T-cell (primary cell): ENCODE measurements at regions not wholly inside any gene's neighbourhood (a gene's known extent, or its start where the extent isn't known, plus 50 kb on each side); places are given as distances from the start of the nearest gene placed in this dataset.

ENCODE experiments used
- ATAC-seq, 4 experiments: fragments of 200-7000 bp in 3 of 4; fragments of 150-1000 bp in 1 of 4; cut with Tn5 transposase; replicated peaks in 1 of 4; 1 replicate in 3 of 4; 2 replicates in 1 of 4; pipeline ENCODE4 v1.10.0; 2021; ENCODE audit warnings: moderate library complexity in 3 of 4, mild to moderate bottlenecking in 2 of 4, moderate number of reproducible peaks in 1 of 4
- CTCF ChIA-PET, 2 donors: fragments of 300-600 bp; sonication (Branson Sonifier 250); formaldehyde crosslinking; loops; one replicate each; lab custom pipeline; 2022; ENCODE audit warnings: antibody characterized with exemption in 2 of 2; lab: Charles Lee
- POLR2A ChIA-PET, 2 donors: fragments of 300-600 bp; sonication (Branson Sonifier 250); formaldehyde crosslinking; loops; one replicate each; lab custom pipeline; 2022; ENCODE audit warnings: antibody characterized with exemption in 2 of 2; lab: Charles Lee
- DNase-seq, 35 experiments: peaks; one replicate each; pipeline versions ENCODE4 v3.0.0 to v3.0.0-alpha.2; 2013 to 2023
- H3K27ac ChIP-seq: one replicate; pipeline ENCODE4 v1.5.1; 2013; ENCODE audit warnings: low read length
- H3K27me3 ChIP-seq, 2 experiments: replicated peaks in 1 of 2; 1 replicate in 1 of 2; 2 replicates in 1 of 2; pipeline versions ENCODE4 v1.6.1 to v1.7.0; 2013; ENCODE audit warnings: low read length in 1 of 2, mixed read lengths in 1 of 2; ENCODE audit not compliant: control insufficient read depth in 2 of 2, insufficient read depth in 2 of 2; ENCODE audit errors: extremely low read depth in 1 of 2
- H3K36me3 ChIP-seq, 2 donors: 1 replicate in 1 of 2; 2 replicates in 1 of 2; pipeline versions ENCODE4 v1.6.1 to v1.7.0; 2013; ENCODE audit warnings: low read length in 1 of 2; ENCODE audit not compliant: control insufficient read depth in 2 of 2, insufficient read depth in 1 of 2; ENCODE audit errors: extremely low read depth in 1 of 2
- H3K4me1 ChIP-seq, 2 experiments: 1 replicate in 1 of 2; 2 replicates in 1 of 2; pipeline versions ENCODE4 v1.6.1 to v1.7.0; 2013; ENCODE audit warnings: low read length in 2 of 2, mixed read lengths in 1 of 2; ENCODE audit not compliant: insufficient read depth in 2 of 2, control insufficient read depth in 1 of 2; ENCODE audit errors: extremely low read depth in 1 of 2
- H3K4me3 ChIP-seq, 2 donors: 1 replicate in 1 of 2; 2 replicates in 1 of 2; pipeline versions ENCODE4 v1.5.1 to v1.7.0; 2013; ENCODE audit warnings: mild to moderate bottlenecking in 2 of 2, low read length in 1 of 2, moderate library complexity in 1 of 2; ENCODE audit not compliant: control insufficient read depth in 1 of 2; ENCODE audit errors: extremely low read depth in 1 of 2
- H3K9me3 ChIP-seq: 2 replicates; pipeline ENCODE4 v1.7.0; 2013
- H3K27ac Mint-ChIP-seq, 2 donors: one replicate each; pipeline ENCODE4 v1.8.0; 2020 to 2021; ENCODE audit warnings: mild to moderate bottlenecking in 2 of 2, mixed read lengths in 2 of 2
- H3K27me3 Mint-ChIP-seq, 2 donors: one replicate each; pipeline ENCODE4 v1.8.0; 2021 to 2022; ENCODE audit warnings: mixed read lengths in 2 of 2
- H3K36me3 Mint-ChIP-seq: one replicate; pipeline ENCODE4 v1.8.0; 2021; ENCODE audit warnings: mixed read lengths
- H3K4me1 Mint-ChIP-seq, 3 donors: one replicate each; pipeline ENCODE4 v1.8.0; 2020 to 2022; ENCODE audit warnings: mixed read lengths in 3 of 3, mild to moderate bottlenecking in 1 of 3
- H3K4me3 Mint-ChIP-seq, 3 donors: one replicate each; pipeline ENCODE4 v1.8.0; 2020 to 2022; ENCODE audit warnings: mild to moderate bottlenecking in 3 of 3, mixed read lengths in 3 of 3, moderate library complexity in 3 of 3
- H3K9me3 Mint-ChIP-seq, 3 donors: one replicate each; pipeline ENCODE4 v1.8.0; 2020 to 2022; ENCODE audit warnings: mixed read lengths in 3 of 3
- WGBS: methylation state at CpG from one replicate; pipeline ENCODE4 v1.1.5; 2013; ENCODE audit warnings: missing lambda C conversion rate; ENCODE audit not compliant: insufficient coverage; 5-methylcytosine and 5-hydroxymethylcytosine counted together

DNA sequence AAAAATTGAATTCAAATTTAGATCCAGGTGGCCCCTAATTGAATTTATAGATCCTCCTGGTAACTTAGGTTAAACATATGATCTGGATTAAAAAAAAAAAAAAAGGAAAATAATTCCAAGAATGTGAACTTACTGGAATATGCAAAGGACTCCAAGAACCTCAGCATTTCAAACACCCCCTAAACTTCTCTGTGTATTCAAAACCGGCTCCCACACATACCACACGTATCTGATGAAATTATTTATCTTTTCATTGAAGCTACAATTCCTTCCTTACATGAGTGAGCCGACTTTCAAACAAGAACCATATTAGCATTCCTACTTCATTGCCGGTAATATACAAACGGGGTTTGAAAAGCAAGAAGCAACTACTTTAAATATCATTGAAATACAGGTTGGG is 61.4 kb upstream of the FMN2 start:
- peaks cover 0 to 4% (median 0%) of the 10 kb centered on the region in 3 donors for H3K9me3 Mint-ChIP-seq
- POLR2A ChIA-PET: no interaction called here

DNA sequence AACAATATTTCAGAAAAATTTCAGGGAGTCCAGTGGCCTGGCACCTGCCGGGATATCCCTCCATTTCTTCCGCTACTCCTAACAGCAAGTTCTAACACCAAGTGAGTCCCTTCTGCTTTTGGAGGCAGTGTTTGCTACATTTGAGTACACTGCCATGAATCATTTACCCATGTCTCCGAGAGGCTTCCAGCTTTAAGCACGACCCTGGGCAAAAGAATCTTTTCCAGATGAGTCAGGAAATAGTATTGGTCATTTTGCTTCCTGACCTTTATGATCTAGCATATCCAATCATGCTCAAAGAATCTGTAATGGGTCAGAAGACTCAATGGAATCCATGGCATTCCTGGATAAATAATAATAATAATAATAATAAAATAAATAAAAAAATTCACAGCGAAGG is 60.7 kb upstream of the FMN2 start:
- no peak overlapping the region for H3K27ac ChIP-seq
- POLR2A ChIA-PET: no interaction called here
- H3K4me3 ChIP-seq: no peak overlapping the region
- Mint-ChIP-seq H3K4me1 (no peaks in the 10 kb centered on the region), H3K27ac (no peak overlapping the region), H3K36me3 (no peaks in the 10 kb centered on the region), H3K27me3 (peaks cover 0 to 2% of the 10 kb centered on the region in 2 donors), H3K4me3 (no peak overlapping the region), H3K9me3 (peaks cover 0 to 4% (median 3%) of the 10 kb centered on the region in 3 donors)
- H3K4me1 ChIP-seq: no peaks in the 10 kb centered on the region
- no peaks in the 10 kb centered on the region for H3K36me3 ChIP-seq
- ATAC-seq (no peak), DNase-seq (no peak)
- H3K9me3 ChIP-seq: no peaks in the 10 kb centered on the region
- CTCF ChIA-PET: no interaction called here
- H3K27me3 ChIP-seq: no peaks in the 10 kb centered on the region
- 100% methylated on average over 1 of the region's 5 CpGs for WGBS

More for the DNA sequence above, 61.4 kb upstream of the FMN2 start:
- Histone ChIP-seq H3K27me3 (no peaks in the 10 kb centered on the region), H3K4me3 (no peak overlapping the region), H3K4me1 (no peaks in the 10 kb centered on the region), H3K27ac (no peak overlapping the region), H3K36me3 (no peaks in the 10 kb centered on the region), H3K9me3 (no peaks in the 10 kb centered on the region)
- ATAC-seq (no peak), DNase-seq (no peak)
- no peak overlapping the region for H3K27ac Mint-ChIP-seq
- H3K36me3 Mint-ChIP-seq: no peaks in the 10 kb centered on the region
- H3K27me3 Mint-ChIP-seq: peaks cover 0 to 2% of the 10 kb centered on the region in 2 donors
- CTCF ChIA-PET: no interaction called here
- no peaks in the 10 kb centered on the region for H3K4me1 Mint-ChIP-seq
- WGBS: 77% methylated on average over 5 of the region's 5 CpGs
- H3K4me3 Mint-ChIP-seq: no peak overlapping the region

DNA sequence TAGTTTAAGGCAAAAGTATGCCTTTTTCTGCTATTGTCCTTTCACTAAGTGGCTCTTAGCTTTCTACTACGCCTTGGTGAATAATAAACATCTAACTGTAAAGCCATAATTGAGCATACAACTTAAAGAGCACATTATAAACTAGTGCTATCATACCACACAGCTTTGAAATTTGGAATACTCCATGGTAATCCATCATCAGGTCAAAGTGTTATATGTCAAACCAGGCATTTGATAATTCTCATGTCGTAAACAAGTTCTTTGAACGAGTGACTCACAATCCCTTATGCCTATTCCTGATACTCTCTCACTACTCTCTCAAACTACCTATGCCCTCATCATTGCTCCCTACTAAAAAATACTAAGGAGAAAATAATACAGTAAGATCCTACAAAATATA is 60.3 kb upstream of the FMN2 start:
- peaks cover 0 to 2% of the 10 kb centered on the region in 2 donors for H3K27me3 Mint-ChIP-seq
- POLR2A ChIA-PET: no interaction called here
- Histone ChIP-seq H3K27ac (no peak overlapping the region), H3K27me3 (no peaks in the 10 kb centered on the region), H3K4me3 (no peak overlapping the region), H3K36me3 (no peaks in the 10 kb centered on the region), H3K4me1 (no peaks in the 10 kb centered on the region), H3K9me3 (no peaks in the 10 kb centered on the region)
- DNase-seq (no peak), ATAC-seq (no peak)
- CTCF ChIA-PET: no interaction called here
- H3K4me3 Mint-ChIP-seq: no peak overlapping the region
- no peaks in the 10 kb centered on the region for H3K36me3 Mint-ChIP-seq
- H3K27ac Mint-ChIP-seq: no peak overlapping the region
- 82% methylated on average over 1 of the region's 3 CpGs for WGBS
- H3K4me1 Mint-ChIP-seq: no peaks in the 10 kb centered on the region
- H3K9me3 Mint-ChIP-seq: peaks cover 0 to 7% (median 4%) of the 10 kb centered on the region in 3 donors

DNA sequence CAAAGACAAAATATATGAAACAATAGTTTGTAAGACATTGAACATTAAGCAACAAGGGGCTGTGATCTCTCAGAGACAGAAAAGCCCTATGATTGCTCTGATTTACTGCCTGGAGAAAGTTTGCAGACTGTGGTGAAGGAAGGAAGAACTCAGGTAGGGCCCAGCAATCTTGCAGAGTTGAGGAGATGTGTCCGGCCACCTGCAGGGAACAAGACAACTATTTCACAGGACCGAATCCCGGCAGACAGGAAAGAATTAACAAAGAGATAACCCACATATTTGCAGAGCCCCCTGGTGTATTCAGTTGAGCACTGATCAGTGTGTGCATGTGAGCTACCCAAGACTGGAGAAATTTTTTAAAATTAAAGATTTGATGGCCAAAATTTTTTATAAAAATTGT is 58.3 kb upstream of the FMN2 start:
- Mint-ChIP-seq H3K9me3 (peaks cover 0 to 7% (median 4%) of the 10 kb centered on the region in 3 donors), H3K4me1 (no peaks in the 10 kb centered on the region)
- POLR2A ChIA-PET: no interaction called here

DNA sequence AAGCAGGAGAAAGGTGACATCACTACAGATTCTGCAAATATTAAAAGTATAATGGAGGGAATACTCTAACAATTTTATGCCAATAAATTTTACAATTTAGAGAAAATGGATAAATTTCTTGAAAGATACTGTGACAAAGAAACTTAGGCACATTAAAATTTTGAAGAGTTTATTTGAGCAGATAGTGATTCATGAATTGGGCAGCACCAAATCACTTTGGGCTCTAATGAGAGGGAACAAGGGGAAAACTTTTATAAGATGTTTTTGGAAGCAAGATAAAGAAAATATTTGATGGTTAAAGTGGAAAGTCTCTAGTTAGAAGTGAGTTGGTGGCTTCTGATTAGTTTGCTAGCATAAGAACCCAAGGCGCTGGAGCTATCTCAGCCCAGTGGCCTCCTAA is 55.2 kb upstream of the FMN2 start:
- H3K4me3 ChIP-seq: no peak overlapping the region
- H3K27ac Mint-ChIP-seq: no peak overlapping the region
- CTCF ChIA-PET: no interaction called here
- no peaks in the 10 kb centered on the region for H3K4me1 Mint-ChIP-seq
- H3K9me3 Mint-ChIP-seq: peaks cover 2 to 12% (median 3%) of the 10 kb centered on the region in 3 donors
- no CpG with 5 or more reads among the region's 1 CpG for WGBS
- no peaks in the 10 kb centered on the region for H3K27me3 Mint-ChIP-seq
- no peak for ATAC-seq
- no peaks in the 10 kb centered on the region for H3K27me3 ChIP-seq
- H3K4me1 ChIP-seq: no peaks in the 10 kb centered on the region
- H3K4me3 Mint-ChIP-seq: no peak overlapping the region
- H3K36me3 Mint-ChIP-seq: no peaks in the 10 kb centered on the region
- H3K27ac ChIP-seq: no peak overlapping the region
- H3K9me3 ChIP-seq: no peaks in the 10 kb centered on the region
- POLR2A ChIA-PET: no interaction called here
- no peaks in the 10 kb centered on the region for H3K36me3 ChIP-seq
- no peak for DNase-seq

More for the DNA sequence above, 58.3 kb upstream of the FMN2 start:
- no peak overlapping the region for H3K4me3 Mint-ChIP-seq
- WGBS: no CpG with 5 or more reads among the region's 3 CpGs
- H3K27ac Mint-ChIP-seq: no peak overlapping the region
- no peak for ATAC-seq
- DNase-seq: no peak
- Histone ChIP-seq H3K36me3 (no peaks in the 10 kb centered on the region), H3K4me1 (no peaks in the 10 kb centered on the region), H3K4me3 (no peak overlapping the region), H3K27ac (no peak overlapping the region), H3K27me3 (no peaks in the 10 kb centered on the region), H3K9me3 (no peaks in the 10 kb centered on the region)
- H3K27me3 Mint-ChIP-seq: peaks cover 0 to 2% of the 10 kb centered on the region in 2 donors
- H3K36me3 Mint-ChIP-seq: no peaks in the 10 kb centered on the region
- CTCF ChIA-PET: no interaction called here
